ENCODE measurements at regions not wholly inside any gene's neighbourhood (a gene's known extent, or its start where the extent isn't known, plus 50 kb on each side); places are given as distances from the start of the nearest gene placed in this dataset.

- Histone ChIP-seq H3K4me3 (ENCODE audit: low read depth, low read length) (no peak overlapping the region), H3K9me3 (no peaks in the 10 kb centered on the region), H3K27me3 (replicated peaks; ENCODE audit: control insufficient read depth, insufficient read depth, low read length) (no peaks in the 10 kb centered on the region), H3K4me1 (no peaks in the 10 kb centered on the region), H3K36me3 (ENCODE audit: control insufficient read depth, insufficient read depth, low read length) (no peaks in the 10 kb centered on the region)
- ChIA-PET POLR2A (no interaction called here), CTCF (no interaction called here)
- BruUV-seq (replicated peaks): no TSS peak
- Mint-ChIP-seq H3K4me1 (ENCODE audit: low read depth, unreplicated experiment) (no peaks in the 10 kb centered on the region), H3K36me3 (ENCODE audit: insufficient read depth, unreplicated experiment) (no peaks in the 10 kb centered on the region), H3K27ac (ENCODE audit: unreplicated experiment) (no peak overlapping the region), H3K9me3 (ENCODE audit: unreplicated experiment) (no peaks in the 10 kb centered on the region), H3K4me3 (ENCODE audit: unreplicated experiment) (no peak overlapping the region), H3K27me3 (ENCODE audit: insufficient read depth, unreplicated experiment) (no peaks in the 10 kb centered on the region)
- no peak for DNase-seq
- no peak for TF ChIP-seq CTCF (IDR thresholded peaks at IDR 0.05; ENCODE audit: insufficient read depth in 1 of 2, low read depth in 1 of 2, low read length in 1 of 2, severe bottlenecking in 1 of 2, unreplicated experiment in 1 of 2)
- intact Hi-C loops (cut with micrococcal nuclease; ENCODE audit: unreplicated experiment): no loop called here
Observed at GRCh38 chr11:16598032-16598431, 140.4 kb upstream of the C11orf58 start.

GRCh38 chr11:16596231-16596630 is 142.2 kb upstream of the C11orf58 start:
- H3K27me3 Mint-ChIP-seq (ENCODE audit: insufficient read depth, unreplicated experiment): no peaks in the 10 kb centered on the region
- Histone ChIP-seq H3K4me1 (no peaks in the 10 kb centered on the region), H3K27me3 (replicated peaks; ENCODE audit: control insufficient read depth, insufficient read depth, low read length) (no peaks in the 10 kb centered on the region), H3K36me3 (ENCODE audit: control insufficient read depth, insufficient read depth, low read length) (no peaks in the 10 kb centered on the region), H3K4me3 (ENCODE audit: low read depth, low read length) (no peak overlapping the region), H3K9me3 (no peaks in the 10 kb centered on the region)
- H3K4me3 Mint-ChIP-seq (ENCODE audit: unreplicated experiment): no peak overlapping the region
- no peaks in the 10 kb centered on the region for H3K36me3 Mint-ChIP-seq (ENCODE audit: insufficient read depth, unreplicated experiment)
- no peak for TF ChIP-seq CTCF (IDR thresholded peaks at IDR 0.05; ENCODE audit: insufficient read depth in 1 of 2, low read depth in 1 of 2, low read length in 1 of 2, severe bottlenecking in 1 of 2, unreplicated experiment in 1 of 2)
- DNase-seq: no peak
- H3K4me1 Mint-ChIP-seq (ENCODE audit: low read depth, unreplicated experiment): no peaks in the 10 kb centered on the region
- no TSS peak for BruUV-seq (replicated peaks)
- intact Hi-C loops (cut with micrococcal nuclease; ENCODE audit: unreplicated experiment): no loop called here
- H3K27ac Mint-ChIP-seq (ENCODE audit: unreplicated experiment): no peak overlapping the region
- ChIA-PET CTCF (no interaction called here), POLR2A (no interaction called here)
- H3K9me3 Mint-ChIP-seq (ENCODE audit: unreplicated experiment): no peaks in the 10 kb centered on the region

GRCh38 chr11:16591157-16591556 is 147.3 kb upstream of the C11orf58 start:
- ChIA-PET POLR2A (no interaction called here), CTCF (no interaction called here)
- DNase-seq: no peak
- Histone ChIP-seq H3K9me3 (no peaks in the 10 kb centered on the region), H3K4me3 (ENCODE audit: low read depth, low read length) (no peak overlapping the region), H3K36me3 (ENCODE audit: control insufficient read depth, insufficient read depth, low read length) (no peaks in the 10 kb centered on the region), H3K27me3 (replicated peaks; ENCODE audit: control insufficient read depth, insufficient read depth, low read length) (no peaks in the 10 kb centered on the region), H3K4me1 (no peaks in the 10 kb centered on the region)
- TF ChIP-seq CTCF (IDR thresholded peaks at IDR 0.05; ENCODE audit: insufficient read depth in 1 of 2, low read depth in 1 of 2, low read length in 1 of 2, severe bottlenecking in 1 of 2, unreplicated experiment in 1 of 2): no peak
- no peaks in the 10 kb centered on the region for H3K9me3 Mint-ChIP-seq (ENCODE audit: unreplicated experiment)
- H3K27me3 Mint-ChIP-seq (ENCODE audit: insufficient read depth, unreplicated experiment): peaks cover 5% of the 10 kb centered on the region
- H3K4me3 Mint-ChIP-seq (ENCODE audit: unreplicated experiment): no peak overlapping the region
- no TSS peak for BruUV-seq (replicated peaks)
- no peak overlapping the region for H3K27ac Mint-ChIP-seq (ENCODE audit: unreplicated experiment)
- intact Hi-C loops (cut with micrococcal nuclease; ENCODE audit: unreplicated experiment): no loop called here
- no peaks in the 10 kb centered on the region for H3K4me1 Mint-ChIP-seq (ENCODE audit: low read depth, unreplicated experiment)
- H3K36me3 Mint-ChIP-seq (ENCODE audit: insufficient read depth, unreplicated experiment): no peaks in the 10 kb centered on the region
